Retinal pigment epithelial cell (primary cell): ENCODE measurements at regions not wholly inside any gene's neighbourhood (a gene's known extent, or its start where the extent isn't known, plus 50 kb on each side); places are given as distances from the start of the nearest gene placed in this dataset.

Experiments
- DNase-seq: peaks from one replicate; pipeline ENCODE4 v3.0.0-alpha.2; 2010; ENCODE audit warnings: low read depth
- H3K4me3 ChIP-seq: 2 replicates; pipeline ENCODE4 v1.5.1; 2011; ENCODE audit warnings: mild to moderate bottlenecking, low read length, control low read depth, moderate library complexity
- TF ChIP-seq, protein P1 (sequence below): conservative IDR thresholded peaks from 2 replicates; pipeline ENCODE4 v1.5.1; 2011; ENCODE audit warnings: low read depth, low read length, control low read depth, inconsistent platforms

DNA sequence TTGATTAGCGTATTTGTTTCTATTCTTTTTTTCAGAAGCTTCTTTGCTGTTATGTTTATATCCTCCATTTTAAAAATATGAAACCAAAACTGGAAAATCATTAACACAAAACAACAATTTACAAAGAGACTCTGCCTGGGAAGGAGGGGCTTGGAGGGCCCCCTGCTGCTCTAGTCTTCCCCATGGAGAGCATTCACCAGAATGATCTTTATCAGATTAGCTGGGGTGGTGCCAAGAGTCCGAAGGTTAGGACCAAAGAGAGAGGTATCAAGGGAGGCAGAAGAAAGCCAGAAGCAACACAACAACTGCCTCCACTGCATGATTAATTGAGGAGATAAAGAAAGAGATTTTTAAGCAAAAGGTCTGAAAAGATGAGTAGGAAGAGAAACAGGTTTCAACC, 218.6 kb downstream of the IRS1 start:
- no peak overlapping the region for H3K4me3 ChIP-seq
- no peak for DNase-seq
- TF ChIP-seq, protein P1, sequence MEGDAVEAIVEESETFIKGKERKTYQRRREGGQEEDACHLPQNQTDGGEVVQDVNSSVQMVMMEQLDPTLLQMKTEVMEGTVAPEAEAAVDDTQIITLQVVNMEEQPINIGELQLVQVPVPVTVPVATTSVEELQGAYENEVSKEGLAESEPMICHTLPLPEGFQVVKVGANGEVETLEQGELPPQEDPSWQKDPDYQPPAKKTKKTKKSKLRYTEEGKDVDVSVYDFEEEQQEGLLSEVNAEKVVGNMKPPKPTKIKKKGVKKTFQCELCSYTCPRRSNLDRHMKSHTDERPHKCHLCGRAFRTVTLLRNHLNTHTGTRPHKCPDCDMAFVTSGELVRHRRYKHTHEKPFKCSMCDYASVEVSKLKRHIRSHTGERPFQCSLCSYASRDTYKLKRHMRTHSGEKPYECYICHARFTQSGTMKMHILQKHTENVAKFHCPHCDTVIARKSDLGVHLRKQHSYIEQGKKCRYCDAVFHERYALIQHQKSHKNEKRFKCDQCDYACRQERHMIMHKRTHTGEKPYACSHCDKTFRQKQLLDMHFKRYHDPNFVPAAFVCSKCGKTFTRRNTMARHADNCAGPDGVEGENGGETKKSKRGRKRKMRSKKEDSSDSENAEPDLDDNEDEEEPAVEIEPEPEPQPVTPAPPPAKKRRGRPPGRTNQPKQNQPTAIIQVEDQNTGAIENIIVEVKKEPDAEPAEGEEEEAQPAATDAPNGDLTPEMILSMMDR = no peak

DNA sequence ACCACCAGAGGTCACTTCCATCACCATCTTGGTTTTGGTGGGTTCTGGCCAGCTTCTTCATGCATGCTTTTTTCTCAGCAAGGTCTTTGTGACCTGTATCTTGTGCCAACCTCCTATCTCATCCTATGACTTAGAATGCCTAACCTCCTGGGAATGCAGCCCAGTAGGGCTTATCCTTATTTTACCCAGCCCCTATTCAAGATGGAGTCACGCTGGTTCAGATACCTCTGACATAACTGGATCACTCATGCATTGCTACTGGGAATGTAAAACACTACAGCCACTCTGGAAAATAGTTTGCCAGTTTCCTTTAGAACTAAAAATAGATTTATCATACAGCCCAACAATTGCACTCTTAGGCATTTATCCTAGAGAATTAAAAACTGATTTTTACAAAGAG, 219.2 kb downstream of the IRS1 start:
- TF ChIP-seq, protein P1 = no peak
- DNase-seq = no peak
- no peak overlapping the region for H3K4me3 ChIP-seq

DNA sequence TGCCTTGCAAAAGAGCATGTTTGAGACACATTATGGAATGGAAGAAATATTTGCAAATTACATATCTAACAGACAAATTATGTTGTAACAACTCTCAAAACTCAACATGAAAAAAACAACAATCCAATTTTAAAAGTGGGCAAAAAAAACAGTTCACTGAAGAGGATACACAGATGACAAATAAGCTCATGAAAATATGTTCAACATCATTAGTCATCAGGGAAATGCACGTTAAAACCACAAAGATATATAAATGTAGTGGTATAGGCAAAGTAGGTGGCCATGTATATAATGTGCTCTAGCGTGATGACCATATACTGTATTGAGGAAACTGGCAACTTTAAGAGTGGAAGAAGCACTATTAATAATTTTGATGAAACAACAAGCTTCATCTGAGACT, 220.1 kb downstream of the IRS1 start:
- TF ChIP-seq, protein P1 = no peak
- H3K4me3 ChIP-seq = no peak overlapping the region
- DNase-seq = no peak

DNA sequence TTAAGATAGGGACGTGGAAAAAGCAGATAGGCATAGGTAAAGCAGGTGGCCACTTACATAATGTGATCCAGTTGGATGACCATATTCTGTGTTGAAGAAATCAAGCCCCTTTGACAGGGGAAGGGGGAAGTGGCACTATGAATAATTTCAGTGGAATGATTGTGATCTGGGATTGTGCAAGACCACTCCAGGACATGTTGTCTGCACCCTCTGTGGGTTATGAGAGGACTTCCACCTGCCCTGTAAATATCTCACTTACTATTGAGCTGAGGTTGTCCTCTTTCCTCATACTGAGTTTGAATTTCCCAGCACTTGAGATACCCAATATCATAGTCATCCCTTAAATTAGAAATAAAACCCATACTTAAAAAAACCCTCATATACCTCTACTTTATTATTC, 220.7 kb downstream of the IRS1 start:
- no peak overlapping the region for H3K4me3 ChIP-seq
- DNase-seq = no peak
- TF ChIP-seq, protein P1 = no peak

DNA sequence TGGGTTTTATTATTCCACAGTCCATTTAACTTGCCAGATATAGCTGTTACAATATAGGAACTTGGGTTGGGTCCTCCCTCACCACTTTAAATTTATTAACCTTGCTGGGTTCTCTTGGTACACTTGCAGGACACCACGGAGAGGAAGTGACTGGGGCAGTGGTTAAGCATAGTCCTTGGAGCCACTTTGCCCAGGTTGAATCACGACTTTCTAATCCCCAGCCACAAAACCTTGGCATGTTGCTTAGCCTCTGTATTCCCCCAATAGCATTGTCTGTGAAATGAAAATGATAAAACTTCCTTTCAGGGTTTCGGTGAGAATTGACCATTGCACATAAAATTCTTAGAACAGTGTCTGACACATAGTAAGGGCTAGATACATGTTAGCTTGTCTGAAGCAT, 221.2 kb downstream of the IRS1 start:
- TF ChIP-seq, protein P1 = no peak
- no peak overlapping the region for H3K4me3 ChIP-seq
- DNase-seq = no peak

DNA sequence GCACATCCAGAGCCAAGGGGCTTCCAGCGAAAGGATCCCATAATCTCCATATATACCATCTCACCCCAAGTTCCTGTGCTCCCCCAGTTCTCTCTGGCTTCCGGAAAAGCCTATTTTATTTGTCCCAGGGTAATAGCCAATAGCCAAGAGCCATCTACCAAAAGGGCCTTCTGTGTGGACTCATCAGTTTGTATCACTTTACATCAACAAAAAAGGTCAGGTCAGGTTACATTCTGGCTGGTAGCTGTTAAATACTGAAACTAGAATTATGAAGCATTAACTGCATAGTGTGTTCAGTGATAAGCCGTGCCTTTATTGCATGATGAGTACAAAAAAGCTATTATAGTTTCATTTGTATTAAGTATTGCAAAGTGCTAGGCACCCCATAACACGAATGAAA, 223.7 kb downstream of the IRS1 start:
- TF ChIP-seq, protein P1 = no peak
- DNase-seq = no peak
- no peak overlapping the region for H3K4me3 ChIP-seq

DNA sequence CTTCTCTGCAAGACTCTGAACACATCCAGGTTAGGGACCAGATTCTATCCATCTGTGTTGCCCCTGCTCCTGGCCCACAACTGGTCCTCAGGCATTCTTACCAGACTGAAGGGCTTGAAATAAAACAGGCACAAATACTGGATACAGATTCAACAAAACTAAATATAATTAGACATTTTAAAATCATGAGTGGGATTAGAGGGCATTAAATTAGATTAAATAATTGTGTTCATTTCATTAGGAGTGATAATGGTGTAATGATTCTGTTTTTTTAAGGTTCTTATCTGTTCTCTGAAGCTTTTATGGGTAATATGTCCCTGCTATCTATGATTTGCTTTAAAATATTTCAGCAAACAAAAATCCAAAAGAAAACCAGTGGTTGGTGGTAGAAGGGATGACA, 226.5 kb downstream of the IRS1 start:
- TF ChIP-seq, protein P1 = no peak
- no peak overlapping the region for H3K4me3 ChIP-seq
- no peak for DNase-seq
